Astrocyte of the spinal cord (primary cell): ENCODE measurements at regions not wholly inside any gene's neighbourhood (a gene's known extent, or its start where the extent isn't known, plus 50 kb on each side); places are given as distances from the start of the nearest gene placed in this dataset.
"Not testable (repeated sequence)": the region's sequence is repeated elsewhere in the genome, so short reads cannot be mapped to it uniquely, and the experiment has no call there.

Experiments used
- DNase-seq: peaks from one replicate; pipeline ENCODE4 v3.0.0; 2011; ENCODE audit warnings: low read depth, low spot score
- H3K4me3 ChIP-seq: 2 replicates; pipeline ENCODE4 v1.5.1; 2011; ENCODE audit warnings: low read depth, mild to moderate bottlenecking, low read length, moderate library complexity
- in situ Hi-C: cut with HindIII; loops from 2 replicates; pipeline ENCODE4 v1.10.0; 2017; ENCODE audit warnings: low sequenced_read_pairs
- TF ChIP-seq, protein P1 (sequence below): IDR thresholded peaks from 2 replicates; pipeline ENCODE4 v1.5.1; 2012; ENCODE audit warnings: low read depth, mild to moderate bottlenecking, low read length, inconsistent platforms

DNA sequence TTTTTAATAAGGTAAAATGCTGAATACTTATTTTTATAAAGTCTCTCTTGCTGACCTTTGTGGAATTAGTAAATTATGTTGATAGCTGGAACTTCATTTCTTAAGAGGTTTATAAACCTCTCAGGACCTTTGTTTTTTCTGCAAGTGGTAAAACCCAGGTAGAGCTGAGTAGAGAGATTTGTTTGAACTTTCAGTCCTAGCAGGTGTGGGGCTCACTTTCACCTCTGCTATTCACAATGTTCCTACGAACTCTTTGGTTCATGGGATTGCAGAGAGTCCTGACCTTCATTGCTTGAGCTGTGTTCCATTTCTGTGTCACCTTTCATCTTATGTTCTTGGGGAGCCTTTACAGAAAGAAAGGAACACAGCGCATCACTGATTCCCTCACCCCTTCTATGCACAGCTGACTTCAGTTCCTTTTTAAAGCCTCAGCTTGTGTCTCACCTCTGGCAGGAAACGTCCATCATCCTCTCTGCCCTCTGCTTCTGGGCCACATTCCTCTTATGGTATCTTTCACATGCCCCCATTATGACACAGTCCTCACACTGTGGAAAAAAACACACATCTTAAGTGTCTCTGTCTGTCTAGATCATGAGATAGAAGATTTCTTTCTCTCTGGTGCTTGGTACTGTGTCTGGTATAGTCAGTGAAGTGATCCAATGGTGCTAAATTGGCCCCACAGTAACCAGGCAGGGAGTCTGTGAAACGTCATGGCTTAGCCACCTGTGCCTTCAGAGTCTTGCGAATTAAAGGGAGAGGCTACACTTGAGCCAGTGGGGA, 262.5 kb upstream of the B3GALT2 start:
- no peak overlapping the region for H3K4me3 ChIP-seq
- in situ Hi-C loops, result no loop called here
- TF ChIP-seq, protein P1, sequence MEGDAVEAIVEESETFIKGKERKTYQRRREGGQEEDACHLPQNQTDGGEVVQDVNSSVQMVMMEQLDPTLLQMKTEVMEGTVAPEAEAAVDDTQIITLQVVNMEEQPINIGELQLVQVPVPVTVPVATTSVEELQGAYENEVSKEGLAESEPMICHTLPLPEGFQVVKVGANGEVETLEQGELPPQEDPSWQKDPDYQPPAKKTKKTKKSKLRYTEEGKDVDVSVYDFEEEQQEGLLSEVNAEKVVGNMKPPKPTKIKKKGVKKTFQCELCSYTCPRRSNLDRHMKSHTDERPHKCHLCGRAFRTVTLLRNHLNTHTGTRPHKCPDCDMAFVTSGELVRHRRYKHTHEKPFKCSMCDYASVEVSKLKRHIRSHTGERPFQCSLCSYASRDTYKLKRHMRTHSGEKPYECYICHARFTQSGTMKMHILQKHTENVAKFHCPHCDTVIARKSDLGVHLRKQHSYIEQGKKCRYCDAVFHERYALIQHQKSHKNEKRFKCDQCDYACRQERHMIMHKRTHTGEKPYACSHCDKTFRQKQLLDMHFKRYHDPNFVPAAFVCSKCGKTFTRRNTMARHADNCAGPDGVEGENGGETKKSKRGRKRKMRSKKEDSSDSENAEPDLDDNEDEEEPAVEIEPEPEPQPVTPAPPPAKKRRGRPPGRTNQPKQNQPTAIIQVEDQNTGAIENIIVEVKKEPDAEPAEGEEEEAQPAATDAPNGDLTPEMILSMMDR, result no peak
- DNase-seq, result no peak

DNA sequence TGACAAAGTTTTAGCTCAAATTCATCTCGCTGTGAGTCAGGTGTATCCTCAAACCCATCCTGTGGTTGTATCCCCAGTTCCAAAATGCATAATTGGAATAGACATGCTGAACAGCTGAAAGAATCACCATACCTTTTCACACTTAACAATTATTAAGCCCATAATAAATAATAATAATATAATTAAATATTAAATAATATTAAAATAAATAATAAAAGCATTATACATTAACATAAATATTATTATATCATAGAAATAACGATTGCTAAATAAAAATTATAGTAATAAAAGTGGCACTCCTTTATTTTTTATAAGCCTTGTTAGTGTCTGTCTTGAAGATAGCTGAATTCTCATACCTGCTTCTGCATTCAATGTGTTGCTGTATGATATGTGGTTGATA, 257.5 kb upstream of the B3GALT2 start:
- in situ Hi-C loops, result no loop called here
- TF ChIP-seq, protein P1, result no peak
- H3K4me3 ChIP-seq, result no peak overlapping the region
- no peak for DNase-seq

DNA sequence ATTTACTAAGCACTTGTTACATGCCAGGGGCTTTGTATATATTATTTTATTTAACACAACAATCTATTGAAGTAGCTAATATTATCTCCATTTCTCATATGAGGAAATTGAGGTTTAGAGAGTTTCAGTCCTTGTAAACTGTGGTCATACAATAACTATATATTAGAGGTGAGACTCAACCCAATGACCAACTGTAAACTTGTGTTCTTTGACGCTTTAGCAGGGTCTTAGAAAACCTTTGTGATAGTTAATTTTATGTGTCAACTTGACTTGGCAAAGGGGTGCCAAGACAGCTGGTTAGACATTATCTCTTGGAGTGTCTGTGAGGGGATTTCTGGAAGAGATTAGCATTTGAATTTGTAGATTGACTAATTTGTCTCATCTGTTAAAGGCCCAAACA, 252.4 kb upstream of the B3GALT2 start:
- in situ Hi-C loops, result no loop called here
- no peak overlapping the region for H3K4me3 ChIP-seq
- no peak for DNase-seq
- TF ChIP-seq, protein P1, result no peak

DNA sequence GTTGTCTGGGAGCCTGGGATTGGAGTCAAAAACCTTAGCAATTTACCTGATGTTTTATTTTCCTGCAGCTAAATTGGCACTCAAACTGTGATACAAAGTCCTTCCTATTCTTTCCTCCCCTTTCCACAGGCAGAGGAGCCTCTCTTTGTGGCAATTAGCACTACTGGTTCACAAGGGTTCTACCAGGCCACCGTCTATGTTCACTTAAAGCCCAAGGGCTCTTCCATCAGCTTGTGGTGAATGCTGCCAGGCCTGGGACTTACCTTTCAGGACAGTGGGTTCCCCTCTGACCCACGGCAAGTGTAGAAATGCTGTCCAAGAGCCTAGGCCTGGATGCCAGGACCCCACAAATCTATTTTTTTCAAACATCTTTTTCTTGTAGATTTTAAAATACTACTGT, 251.9 kb upstream of the B3GALT2 start:
- TF ChIP-seq, protein P1, result no peak
- DNase-seq, result no peak
- H3K4me3 ChIP-seq, result no peak overlapping the region
- in situ Hi-C loops, result no loop called here

DNA sequence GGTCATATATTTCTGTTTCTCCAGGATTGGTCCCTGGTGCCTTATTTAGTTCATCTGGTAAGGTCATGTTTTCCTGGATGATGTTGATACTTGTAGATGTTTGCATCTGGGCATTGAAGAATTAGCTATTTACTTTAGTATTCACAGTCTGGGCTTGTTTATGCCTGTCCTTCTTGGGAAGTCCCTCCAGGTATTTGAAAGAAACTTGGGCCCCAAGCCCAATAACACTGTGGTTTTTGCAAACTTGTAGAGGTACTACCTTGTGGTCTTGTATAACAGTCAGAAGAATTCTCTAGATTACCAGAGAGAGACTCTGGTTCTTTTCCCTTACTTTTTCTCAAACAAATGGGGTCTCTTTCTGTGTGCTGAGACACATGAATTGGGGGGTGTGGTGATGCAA, 251.4 kb upstream of the B3GALT2 start:
- DNase-seq, result no peak
- in situ Hi-C loops, result no loop called here
- TF ChIP-seq, protein P1, result no peak
- no peak overlapping the region for H3K4me3 ChIP-seq

DNA sequence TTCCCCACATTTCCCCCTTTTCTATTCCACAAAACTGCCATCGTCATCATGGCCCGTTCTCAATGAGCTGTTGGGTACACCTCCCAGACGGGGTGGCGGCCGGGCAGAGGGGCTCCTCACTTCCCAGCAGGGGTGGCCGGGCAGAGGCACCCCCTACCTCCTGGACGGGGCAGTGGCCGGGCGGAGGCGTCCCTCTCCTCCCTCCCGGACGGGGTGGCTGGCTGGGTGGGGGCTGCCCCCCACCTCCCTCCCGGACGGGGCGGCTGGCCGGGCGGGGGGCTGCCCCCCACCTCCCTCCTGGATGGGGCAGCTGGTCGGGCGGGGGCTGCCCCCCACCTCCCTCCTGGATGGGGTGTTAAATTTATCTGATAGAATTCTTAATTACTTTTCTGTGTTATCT, 250.9 kb upstream of the B3GALT2 start:
- H3K4me3 ChIP-seq, in situ Hi-C loops, DNase-seq: not testable (repeated sequence)

DNA sequence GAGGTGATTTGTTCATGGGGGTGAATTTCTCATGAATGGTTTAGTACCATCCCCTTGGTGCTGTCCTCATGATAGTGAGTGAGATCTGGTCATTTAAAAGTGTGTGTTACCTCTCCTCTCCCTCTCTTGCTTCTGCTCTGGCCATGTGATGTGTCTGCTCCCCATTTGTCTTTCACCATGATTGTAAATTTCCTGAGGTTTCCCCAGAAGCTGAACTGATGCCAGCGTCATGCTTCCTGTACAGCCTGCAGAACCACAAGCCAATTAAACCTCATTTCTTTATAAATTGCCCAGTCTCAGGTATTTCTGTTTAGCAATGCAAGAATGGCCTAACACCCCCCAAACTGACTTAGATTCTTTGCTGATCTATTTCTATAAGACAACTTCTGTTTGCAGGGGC, 249.4 kb upstream of the B3GALT2 start:
- TF ChIP-seq, protein P1, result no peak
- DNase-seq, result no peak
- no peak overlapping the region for H3K4me3 ChIP-seq
- in situ Hi-C loops, result no loop called here
